ENCODE measurements at regions not wholly inside any gene's neighbourhood (a gene's known extent, or its start where the extent isn't known, plus 50 kb on each side); places are given as distances from the start of the nearest gene placed in this dataset.

GRCh38 chr3:88640581-88640980 lies 466.8 kb upstream of the EPHA3 start:
- Mint-ChIP-seq H3K9me3 (ENCODE audit: low read depth) (peaks cover 21% of the 10 kb centered on the region), H3K36me3 (ENCODE audit: low read depth) (no peaks in the 10 kb centered on the region)
- DNase-seq (ENCODE audit: low spot score), result no peak

GRCh38 chr3:88641033-88641604 lies 466.3 kb upstream of the EPHA3 start:
- no peak overlapping the region for H3K27ac Mint-ChIP-seq (ENCODE audit: unreplicated experiment)
- no peaks in the 10 kb centered on the region for H3K4me1 Mint-ChIP-seq (ENCODE audit: low read depth)
- H3K9me3 Mint-ChIP-seq (ENCODE audit: low read depth), result peaks cover 18% of the 10 kb centered on the region
- H3K4me3 Mint-ChIP-seq (ENCODE audit: unreplicated experiment), result no peak overlapping the region
- no peak for DNase-seq (ENCODE audit: low spot score)
- peak; percentile 53 for TF ChIP-seq CTCF (IDR thresholded peaks at IDR 0.05)
- H3K36me3 Mint-ChIP-seq (ENCODE audit: low read depth), result no peaks in the 10 kb centered on the region
- H3K27me3 Mint-ChIP-seq (ENCODE audit: low read depth), result peaks cover 7% of the 10 kb centered on the region

More at GRCh38 chr3:88640581-88640980, 466.8 kb upstream of the EPHA3 start:
- H3K27me3 Mint-ChIP-seq (ENCODE audit: low read depth), result peaks cover 7% of the 10 kb centered on the region
- H3K27ac Mint-ChIP-seq (ENCODE audit: unreplicated experiment), result no peak overlapping the region
- TF ChIP-seq CTCF (IDR thresholded peaks at IDR 0.05), result no peak
- no peaks in the 10 kb centered on the region for H3K4me1 Mint-ChIP-seq (ENCODE audit: low read depth)
- H3K4me3 Mint-ChIP-seq (ENCODE audit: unreplicated experiment), result no peak overlapping the region

GRCh38 chr3:88657459-88657858 lies 450.0 kb upstream of the EPHA3 start:
- H3K9me3 Mint-ChIP-seq (ENCODE audit: low read depth), result peaks cover 5% of the 10 kb centered on the region

GRCh38 chr3:88661433-88661824 lies 446.0 kb upstream of the EPHA3 start:
- Mint-ChIP-seq H3K27me3 (ENCODE audit: low read depth) (peaks cover 2% of the 10 kb centered on the region), H3K4me1 (ENCODE audit: low read depth) (no peaks in the 10 kb centered on the region), H3K4me3 (ENCODE audit: unreplicated experiment) (no peak overlapping the region), H3K36me3 (ENCODE audit: low read depth) (no peaks in the 10 kb centered on the region), H3K9me3 (ENCODE audit: low read depth) (peaks cover 2% of the 10 kb centered on the region), H3K27ac (ENCODE audit: unreplicated experiment) (no peak overlapping the region)
- no peak for DNase-seq (ENCODE audit: low spot score)
- no peak for TF ChIP-seq CTCF (IDR thresholded peaks at IDR 0.05)

More at GRCh38 chr3:88657459-88657858, 450.0 kb upstream of the EPHA3 start:
- H3K4me1 Mint-ChIP-seq (ENCODE audit: low read depth), result no peaks in the 10 kb centered on the region
- peak; percentile 62 for DNase-seq (ENCODE audit: low spot score)
- H3K36me3 Mint-ChIP-seq (ENCODE audit: low read depth), result no peaks in the 10 kb centered on the region
- H3K27ac Mint-ChIP-seq (ENCODE audit: unreplicated experiment), result no peak overlapping the region
- no peak overlapping the region for H3K4me3 Mint-ChIP-seq (ENCODE audit: unreplicated experiment)
- no peak for TF ChIP-seq CTCF (IDR thresholded peaks at IDR 0.05)
- peaks cover 2% of the 10 kb centered on the region for H3K27me3 Mint-ChIP-seq (ENCODE audit: low read depth)

GRCh38 chr3:88668180-88668579 lies 439.2 kb upstream of the EPHA3 start:
- Mint-ChIP-seq H3K4me3 (ENCODE audit: unreplicated experiment) (no peak overlapping the region), H3K27me3 (ENCODE audit: low read depth) (peaks cover 12% of the 10 kb centered on the region), H3K27ac (ENCODE audit: unreplicated experiment) (no peak overlapping the region), H3K4me1 (ENCODE audit: low read depth) (no peaks in the 10 kb centered on the region), H3K36me3 (ENCODE audit: low read depth) (no peaks in the 10 kb centered on the region), H3K9me3 (ENCODE audit: low read depth) (no peaks in the 10 kb centered on the region)
- no peak for TF ChIP-seq CTCF (IDR thresholded peaks at IDR 0.05)
- no peak for DNase-seq (ENCODE audit: low spot score)

Measured in chondrocyte (in vitro differentiated cells).